Activated CD4-positive, alpha-beta T cell treated with anti-CD3 and anti-CD28 coated beads for 24 hours (primary cell): ENCODE measurements at regions not wholly inside any gene's neighbourhood (a gene's known extent, or its start where the extent isn't known, plus 50 kb on each side); places are given as distances from the start of the nearest gene placed in this dataset.

ENCODE experiments used
- DNase-seq, 2 donors: peaks; one replicate each; pipeline ENCODE4 v3.0.0-alpha.2; 2020; ENCODE audit warnings: low read depth in 2 of 2

DNA sequence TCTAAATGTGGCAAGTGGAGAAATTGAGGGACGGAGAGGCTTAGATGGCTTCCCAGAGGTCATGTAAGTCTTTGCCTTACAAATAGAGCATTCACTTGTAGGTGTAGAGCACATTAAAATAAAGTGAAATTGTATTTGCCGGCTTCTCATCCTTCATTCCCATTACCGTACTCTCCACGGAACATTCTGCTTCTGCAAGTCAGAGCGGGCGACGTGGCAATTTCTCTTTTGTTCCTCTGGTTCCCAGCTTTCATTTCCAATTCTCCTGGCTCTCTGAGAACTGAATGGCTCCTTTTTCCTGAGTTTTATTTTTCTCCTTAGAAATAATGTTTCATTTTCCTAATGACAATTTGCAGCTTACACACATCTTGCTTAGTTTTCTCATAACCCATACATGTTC is 51.3 kb upstream of the PFKP start:
- no peak for DNase-seq

DNA sequence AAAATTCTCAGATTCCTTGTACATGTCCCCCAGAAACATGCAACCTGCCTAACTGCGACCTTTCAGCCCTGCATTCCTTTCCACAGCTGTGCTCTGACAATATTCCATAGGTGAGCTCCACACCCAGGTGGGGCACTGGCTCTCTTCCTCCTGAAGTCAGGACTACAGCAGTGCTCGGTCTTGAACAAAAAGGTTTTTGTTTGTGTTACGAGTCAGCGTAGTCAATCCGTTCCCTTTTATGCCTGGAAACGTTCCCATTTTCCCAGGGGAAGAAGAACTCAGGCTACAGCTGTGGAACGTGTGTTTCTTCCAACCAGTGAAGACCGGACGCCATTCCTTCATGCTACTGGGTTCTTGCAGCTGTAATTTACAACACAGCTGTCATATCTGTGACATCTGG is 52.4 kb upstream of the PFKP start:
- no peak for DNase-seq

DNA sequence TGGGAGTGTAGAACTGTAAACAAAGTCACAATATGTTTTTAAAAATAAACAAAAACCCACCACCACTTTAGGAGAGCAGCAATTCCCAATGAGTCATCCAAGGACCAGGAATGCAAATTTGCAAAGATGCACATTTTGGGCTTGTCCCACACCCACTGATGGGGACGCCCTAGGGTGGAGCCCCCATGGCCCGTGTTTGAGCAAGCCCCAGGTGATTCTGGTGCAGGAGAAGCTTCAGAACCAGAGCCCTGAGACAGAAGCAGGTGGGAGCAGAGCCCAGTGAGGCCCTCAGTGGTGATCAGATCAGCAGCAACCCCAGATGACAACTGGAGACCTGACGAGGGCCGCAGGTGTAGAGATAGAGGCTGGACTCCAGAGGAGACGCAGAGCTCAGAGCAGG is 55.1 kb upstream of the PFKP start:
- DNase-seq: no peak

DNA sequence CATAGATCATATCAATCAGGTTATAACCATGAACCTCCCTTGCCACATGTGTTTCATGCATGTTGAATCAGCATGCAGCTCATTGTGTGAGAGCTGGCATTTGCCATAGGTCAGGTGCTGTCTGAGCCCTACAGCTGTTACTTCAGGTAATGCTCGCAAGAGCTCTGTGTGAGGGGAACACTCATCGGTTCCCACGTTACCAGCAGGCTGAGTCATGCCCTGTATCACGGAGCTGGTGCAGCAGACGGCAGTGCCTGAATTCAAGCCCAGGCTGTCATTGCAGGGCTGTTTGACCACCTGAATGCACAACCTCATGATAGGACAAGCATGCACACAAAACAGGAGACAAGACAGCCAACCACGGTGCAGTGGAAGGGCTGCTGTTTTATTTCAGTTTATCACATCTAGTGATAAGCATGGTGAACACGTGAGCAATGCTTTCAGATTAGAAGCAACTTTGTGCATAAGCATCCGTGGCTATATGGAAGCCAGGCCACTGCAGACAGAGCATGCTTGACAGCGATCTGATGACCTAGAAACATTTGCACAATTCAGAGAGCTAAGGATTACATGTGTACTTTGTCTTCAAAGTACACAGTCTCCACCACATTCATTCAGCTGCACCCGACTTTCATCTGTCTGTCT is 56.4 kb upstream of the PFKP start:
- no peak for DNase-seq

DNA sequence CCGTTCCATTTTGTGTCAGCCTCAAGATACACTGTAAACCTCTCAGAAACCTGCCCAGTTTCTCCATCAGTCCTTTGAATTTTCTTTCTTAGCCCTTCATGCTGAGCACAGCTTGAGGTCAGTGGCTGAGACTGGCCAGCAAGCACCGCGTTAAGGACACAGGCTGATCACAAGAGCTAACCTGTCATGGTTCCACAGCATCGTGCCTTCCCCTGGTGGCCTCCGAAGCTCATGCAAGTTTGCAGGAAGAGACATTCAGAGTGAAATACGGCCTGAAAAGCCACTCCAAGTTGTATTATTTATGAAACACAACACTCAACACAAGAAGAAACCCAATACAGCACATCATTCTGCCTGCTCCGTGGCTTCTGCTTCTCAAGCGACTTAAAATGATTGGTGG is 57.0 kb upstream of the PFKP start:
- no peak for DNase-seq

DNA sequence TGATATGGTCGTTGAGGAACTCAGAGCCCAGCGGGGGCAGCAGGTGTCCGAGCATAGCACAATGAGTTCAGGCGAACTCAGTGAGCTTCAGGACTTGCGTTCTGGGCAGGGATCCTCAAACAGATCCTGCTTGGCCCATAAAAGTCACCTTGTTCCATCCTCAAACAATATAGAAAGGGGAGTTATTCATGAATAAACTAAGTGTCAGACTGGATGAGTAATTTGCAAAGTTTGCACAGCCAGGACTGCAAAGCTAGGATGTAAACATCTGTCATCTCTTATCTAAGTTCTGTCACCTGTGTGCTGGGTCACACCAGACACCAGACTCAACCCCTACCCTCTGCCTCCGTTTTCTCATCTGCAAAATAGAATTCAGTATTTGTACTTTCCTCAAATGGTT is 58.0 kb upstream of the PFKP start:
- DNase-seq: no peak

DNA sequence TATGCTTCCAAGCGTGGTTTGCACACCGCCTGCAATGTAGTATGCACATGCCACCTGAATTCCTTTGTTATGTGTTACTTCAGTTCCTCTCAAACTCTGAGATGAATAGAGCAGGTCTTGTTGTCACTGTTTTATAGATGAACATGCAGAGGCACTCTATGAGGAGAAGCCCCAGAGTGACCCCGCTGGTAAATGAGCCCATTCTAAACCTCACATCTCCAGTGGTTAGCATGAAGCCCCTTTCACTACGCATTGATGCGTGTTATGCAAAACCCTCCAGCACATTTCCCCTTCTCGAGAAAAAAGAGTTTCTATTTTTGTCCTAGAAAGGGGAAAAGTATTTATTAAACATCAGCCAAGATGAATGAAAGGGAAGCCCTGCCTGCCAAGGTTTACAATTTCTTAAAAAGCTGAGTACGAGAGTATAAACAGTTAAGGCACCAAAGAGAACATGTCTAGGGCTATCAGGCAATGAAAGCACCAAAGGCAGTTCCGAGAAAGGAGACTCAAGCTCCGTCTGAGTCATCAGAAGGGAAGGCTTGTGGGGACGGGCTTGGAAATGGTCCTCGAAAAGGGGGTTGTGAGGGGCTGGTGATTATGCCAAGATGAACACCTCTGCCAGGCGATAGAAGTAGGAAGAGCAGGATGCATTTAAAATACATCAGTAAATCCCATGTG is 58.7 kb upstream of the PFKP start:
- no peak for DNase-seq

DNA sequence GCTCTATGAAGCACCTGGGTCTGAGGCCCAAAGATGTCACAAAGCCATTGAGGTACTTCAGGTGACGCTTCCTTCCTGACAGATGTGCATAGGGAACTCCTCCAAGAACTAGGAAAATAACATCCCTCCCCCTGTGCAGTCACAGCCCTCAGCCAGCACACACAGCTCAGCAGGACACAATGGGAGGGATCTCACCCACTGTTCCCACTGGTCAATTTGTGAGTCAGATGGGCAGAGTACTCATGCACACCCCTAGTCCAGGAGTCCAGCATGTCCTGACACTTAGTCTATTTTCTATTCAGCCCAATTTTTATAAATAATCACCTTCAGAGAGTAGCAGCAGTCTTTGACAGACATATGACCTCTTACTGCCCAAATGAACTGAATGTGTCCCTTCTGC is 60.7 kb upstream of the PFKP start:
- DNase-seq: no peak

DNA sequence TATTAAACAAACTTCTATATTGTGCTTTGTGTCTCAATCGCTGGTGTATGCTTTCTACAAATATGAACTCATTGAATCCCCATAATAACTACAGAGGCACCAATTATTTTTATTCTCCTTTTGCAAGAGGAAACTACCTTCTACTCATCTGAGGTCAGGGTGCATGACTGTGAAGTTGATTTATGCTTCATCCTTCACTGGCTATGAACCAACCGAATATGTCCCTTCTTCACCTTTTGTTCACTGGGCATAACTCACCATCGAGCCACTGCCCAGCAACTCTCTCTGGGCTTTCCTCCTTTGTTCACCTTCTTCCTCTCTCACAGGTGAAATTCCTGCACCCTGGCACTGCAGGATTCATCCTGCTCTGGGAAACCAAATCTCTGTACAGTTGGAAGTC is 61.3 kb upstream of the PFKP start:
- DNase-seq: no peak

DNA sequence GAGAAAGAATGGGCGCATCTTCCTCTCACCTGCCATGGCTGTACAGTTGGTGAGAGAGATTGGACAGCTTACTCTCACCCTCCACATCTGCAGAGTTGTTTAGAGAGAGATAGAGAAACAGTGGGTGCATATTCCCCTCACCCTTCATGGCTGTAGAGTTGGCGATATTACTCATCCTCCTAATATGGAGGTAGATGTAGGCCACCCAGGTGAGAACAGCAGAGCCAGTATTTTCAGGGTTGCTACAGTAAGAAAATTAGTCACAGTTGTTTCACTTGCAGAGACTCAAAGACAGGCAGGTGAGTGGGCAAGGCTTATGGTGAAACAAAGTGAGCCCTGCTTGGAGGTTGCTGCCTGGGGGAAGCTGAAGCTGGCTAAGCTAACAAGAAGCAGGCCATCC is 65.0 kb upstream of the PFKP start:
- no peak for DNase-seq

DNA sequence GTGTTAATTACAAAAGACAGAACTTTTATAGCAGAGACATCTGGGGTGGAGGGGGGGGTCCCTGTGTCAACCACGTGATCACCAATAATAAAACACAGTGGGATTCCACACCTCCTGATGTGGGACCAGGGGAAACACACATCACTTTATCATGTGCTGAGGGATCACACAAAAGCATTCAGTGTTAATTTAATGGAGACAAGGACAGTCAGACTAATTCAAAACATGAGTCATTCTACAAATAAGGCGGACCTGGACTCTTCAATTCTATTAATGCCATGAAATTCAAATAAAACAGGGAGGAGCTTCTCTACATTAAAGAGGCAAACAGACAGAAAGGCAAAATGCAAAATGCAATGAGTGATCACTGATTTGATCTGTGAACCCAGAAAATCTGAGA is 67.3 kb upstream of the PFKP start:
- no peak for DNase-seq

DNA sequence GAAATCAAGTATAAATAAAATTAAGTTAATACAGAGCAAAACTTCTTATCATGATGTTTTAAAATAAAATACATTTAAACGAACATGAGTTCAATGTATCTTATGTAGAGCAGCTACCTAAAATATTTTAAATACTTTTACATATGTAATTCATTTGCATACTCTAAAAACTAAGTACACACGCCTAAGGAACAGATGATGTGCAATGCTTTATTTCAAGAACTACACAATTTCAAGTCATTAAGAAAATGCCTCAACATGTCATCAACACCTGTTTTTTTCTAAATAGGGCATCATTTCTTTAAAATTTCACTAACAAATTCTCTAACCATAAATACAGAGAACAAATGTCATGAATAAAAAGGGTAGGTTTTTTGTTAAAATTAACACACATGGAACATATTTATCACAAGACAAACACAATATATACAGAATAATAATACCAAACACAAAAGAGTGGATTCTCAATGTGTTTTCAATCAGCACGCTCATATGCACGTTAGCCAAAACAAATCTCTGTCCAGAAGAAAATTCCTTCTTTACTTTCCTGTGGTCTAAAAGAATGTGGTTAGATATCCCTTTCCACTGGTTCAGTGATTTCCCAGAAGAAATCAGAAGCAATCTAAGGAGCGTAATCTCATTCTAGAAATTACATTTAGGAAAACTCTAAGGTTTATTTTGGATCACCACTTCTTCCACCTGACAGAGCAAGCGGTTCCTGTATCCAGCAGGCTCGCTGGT is 73.0 kb upstream of the PFKP start:
- DNase-seq: no peak

DNA sequence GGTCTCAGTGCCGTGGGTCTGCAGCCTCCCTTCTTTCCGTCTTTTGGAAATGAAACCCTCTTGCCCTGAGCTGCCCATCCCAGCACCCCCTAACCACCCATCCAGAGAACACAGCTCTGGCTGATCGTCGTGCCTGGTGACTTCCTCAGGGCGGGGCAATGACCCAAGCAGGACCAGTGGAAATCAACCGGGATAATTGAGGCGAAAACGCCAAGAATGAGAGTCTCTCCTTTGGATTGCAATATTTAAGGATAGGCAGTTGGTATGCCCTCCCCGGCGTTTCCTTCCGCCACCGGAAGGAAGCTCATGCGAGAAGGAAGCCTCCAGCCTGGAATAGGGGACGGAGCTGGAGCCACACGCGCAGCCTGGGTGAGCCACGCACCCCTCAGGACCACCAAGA is 73.7 kb upstream of the PFKP start:
- DNase-seq: no peak

DNA sequence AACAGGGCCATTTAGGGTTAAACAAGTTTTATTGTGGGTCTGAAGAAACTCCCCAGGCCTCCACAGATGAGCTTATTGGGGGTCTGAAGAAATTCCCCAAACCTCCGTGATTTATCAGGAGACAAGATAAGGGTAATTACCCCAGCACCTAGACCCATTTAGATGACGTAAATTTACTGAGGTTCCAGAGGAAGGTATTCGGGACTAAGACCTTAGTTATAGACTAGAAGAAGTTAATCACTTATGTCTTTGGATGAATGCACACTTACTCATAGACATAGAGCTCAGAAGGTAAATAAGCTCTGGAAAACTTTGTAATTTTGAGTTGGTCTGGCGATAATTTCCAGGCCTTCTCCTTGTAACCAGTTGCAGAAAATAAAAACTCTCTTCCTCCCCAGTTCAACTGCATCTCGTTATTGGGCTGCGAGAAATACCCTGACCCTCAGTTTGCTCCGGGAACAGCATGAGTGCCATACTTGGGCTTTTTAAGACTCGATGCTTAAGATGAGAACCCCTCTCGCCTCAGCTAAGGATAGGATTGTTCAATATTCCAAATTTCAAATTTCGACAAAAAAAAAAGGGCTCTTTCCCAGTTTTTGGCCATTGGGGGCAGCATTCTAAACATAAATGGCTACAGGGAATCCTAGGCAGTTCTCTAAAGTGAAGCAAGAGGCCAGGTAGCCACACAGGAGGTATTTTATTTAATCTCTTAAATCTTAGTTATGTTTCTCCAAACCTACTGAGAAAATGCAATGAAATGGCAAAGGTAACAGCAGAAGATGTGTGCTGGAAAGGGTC is 74.7 kb upstream of the PFKP start:
- DNase-seq: no peak

DNA sequence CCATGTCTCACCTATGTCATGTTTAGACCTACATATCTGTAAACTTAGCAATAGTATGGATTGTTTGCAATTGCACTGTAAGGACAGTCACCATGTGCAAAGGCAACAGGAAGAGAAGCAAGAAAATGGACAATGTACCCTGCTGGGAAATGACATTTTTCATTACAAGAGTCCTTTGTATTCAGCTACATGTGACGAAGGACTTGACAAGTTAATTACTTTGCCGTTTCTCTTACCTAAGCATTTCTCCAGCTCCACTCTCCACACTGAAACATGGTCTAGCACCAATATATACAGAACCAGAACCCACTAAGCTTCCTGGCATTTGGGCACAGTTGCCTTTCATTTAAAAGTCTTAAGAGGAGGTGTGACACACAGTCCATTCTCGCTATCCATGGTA is 76.6 kb upstream of the PFKP start:
- DNase-seq: no peak

DNA sequence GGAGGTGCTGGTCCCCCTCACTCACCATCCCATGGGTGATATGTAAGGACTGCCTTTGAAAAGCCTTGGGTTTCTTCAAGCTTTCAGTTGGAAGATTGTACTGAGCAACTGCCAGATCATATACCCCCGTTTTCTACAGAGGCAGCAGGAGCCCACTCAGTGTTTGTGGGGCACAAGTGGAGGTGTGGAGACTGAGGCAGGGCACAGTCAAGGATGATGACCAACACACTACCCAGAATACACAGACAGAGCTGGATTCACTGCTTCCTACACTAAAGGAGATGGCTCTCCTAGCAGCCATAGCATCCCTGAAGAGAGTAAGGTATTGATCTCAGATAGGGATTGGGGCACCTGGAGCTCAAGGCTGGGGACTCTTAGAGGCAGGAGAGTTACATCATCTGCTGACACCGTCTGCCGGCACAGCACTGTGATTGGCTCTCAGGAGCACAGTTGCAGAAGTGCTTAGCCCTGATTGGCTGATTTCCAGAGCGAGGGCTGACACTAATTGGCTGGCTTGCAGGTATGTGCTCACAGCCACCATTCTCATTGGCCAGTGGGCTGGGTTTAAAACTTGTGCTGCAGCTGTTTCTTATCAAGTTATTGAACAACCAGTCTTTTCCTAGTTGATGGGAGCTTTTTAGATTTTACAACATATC is 77.9 kb upstream of the PFKP start:
- no peak for DNase-seq

DNA sequence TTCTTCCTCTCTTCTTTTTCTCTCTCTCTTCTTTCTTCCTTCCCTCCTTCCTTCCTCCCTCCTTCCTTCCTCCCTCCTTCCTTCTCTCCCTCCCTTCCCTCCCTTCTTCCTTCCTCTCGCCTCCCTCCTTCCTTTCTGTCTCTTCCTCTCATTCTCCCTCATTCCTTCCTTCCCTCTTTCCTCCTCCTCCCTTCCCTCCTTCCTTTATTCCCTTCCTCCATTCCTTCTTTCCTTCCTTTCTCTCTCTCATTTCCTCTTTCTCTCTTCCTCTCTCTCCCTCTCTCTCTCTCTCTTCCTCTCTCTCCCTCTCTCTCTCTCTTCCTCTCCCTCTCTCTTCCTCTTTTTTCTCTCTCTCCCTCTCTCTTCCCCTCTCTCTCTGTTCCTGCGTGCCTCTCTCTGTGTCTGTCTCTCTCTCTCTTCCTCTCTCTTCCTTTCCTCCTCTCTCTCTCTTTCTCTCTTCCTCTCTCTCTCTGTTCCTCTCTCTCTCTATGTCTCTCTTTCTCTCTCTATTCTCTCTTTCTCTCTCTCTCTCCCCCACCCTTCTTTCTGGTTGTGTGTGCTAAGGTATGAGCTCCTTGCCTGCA is 80.1 kb upstream of the PFKP start:
- no peak for DNase-seq

DNA sequence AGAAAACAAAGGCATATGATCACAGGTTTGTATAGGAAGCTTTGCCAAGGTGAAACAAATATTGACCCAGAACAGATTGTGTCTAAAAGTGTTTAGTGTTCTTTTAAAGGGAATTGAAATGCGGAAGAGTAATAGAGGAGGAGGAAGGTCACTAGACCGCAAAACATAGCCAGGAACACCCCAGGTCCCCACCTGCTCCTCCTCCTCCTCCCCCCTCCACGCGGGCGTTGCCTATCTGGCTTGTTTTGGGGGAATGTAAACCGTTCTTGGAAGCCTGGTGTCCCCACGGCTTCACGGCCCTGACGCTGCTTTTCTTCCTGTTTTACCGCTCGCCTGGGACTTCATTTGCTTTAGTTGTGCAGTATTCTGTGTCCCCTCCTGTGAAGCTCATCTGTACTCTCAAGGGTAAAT is 81.0 kb upstream of the PFKP start:
- no peak for DNase-seq

DNA sequence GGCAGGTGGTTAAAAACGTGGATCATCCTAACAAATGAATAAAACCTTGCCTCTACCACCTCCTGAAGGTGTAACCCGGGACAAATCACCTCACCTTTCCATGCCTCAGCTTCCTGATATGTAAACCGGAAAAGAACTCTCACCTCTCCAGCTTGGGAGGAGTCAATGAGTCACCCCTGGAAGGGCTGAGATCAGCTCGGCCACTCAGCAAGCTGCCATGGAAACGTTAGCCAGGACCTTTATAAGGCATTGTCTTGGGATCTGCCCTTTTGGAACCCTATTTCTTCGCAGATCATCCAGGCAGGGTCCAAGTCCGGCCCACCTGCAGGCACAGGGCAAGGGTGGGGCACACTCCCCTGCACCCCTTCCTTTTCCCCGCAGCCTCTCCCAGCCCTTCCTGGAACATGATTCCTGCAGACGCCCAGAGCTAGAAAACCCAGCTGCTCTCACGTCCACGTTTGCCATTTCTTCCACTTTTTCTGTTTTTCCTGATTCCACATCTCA is 81.6 kb upstream of the PFKP start:
- no peak for DNase-seq

DNA sequence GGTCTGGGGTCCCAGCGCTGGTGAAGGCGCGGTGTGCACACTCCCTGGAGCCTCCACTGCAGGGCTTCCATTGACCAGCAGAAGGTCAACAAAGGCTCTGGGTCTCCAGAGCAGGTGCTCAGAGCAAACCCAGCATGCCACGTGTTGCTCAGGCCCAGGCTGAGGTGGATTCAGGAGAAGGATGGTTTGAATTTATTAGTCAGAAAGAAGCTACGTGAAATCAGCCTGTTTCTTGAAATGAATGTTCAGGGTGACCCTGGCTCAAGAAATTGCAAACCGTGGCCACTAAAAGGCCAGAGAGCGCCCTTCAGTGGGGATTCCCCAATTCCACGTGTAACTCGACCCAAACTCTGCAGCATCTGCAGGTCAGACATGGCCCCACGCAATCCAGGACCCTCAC is 82.7 kb upstream of the PFKP start:
- no peak for DNase-seq

DNA sequence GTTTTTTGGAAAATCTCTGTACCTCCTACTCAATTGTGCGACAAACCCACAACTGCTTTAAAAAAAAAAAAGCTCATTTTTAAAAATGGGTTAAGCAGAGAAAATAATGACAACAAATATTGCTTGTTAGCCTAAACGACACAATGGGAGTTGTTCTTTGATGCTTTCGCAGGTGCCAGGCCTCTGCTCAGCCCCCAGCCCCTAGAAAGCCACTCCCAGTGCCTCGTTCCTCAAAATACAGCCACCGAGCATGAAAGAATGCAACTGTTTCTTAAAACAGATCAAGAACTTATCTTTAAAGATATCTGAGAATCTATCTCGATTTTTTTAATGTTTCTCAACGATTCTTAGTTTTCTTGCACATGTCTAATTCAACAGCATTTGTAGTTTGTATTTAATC is 85.2 kb upstream of the PFKP start:
- DNase-seq: no peak
